A204.1 (cell line): ENCODE measurements at regions not wholly inside any gene's neighbourhood (a gene's known extent, or its start where the extent isn't known, plus 50 kb on each side); places are given as distances from the start of the nearest gene placed in this dataset.

Source experiments
- FAIRE-seq: peaks from 2 replicates; lab custom pipeline; 2012; peaks lifted over from hg19 to GRCh38; lab: Jason Lieb, UNC

GRCh38 chr7:110058401-110058800, 1032.5 kb upstream of the LRRN3 start:
- FAIRE-seq: no peak

DNA sequence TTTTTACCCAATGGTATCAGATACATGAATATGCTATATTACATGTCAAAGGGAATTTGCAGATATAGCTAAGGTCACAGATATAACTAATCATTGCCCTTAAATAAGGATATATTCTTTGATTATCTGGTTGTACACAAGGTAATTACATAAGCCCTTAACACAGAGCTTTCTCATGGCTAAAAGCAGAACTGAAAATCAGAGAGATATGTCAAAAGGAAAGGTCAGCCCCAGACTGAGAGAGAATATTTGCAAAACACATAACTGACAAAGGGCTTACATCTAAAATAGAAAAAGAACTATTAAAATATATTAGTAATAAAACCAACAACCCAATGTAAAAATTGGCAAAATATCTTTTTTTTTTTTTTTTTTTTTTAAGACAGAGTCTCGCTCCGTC, 1029.5 kb upstream of the LRRN3 start:
- no peak for FAIRE-seq

DNA sequence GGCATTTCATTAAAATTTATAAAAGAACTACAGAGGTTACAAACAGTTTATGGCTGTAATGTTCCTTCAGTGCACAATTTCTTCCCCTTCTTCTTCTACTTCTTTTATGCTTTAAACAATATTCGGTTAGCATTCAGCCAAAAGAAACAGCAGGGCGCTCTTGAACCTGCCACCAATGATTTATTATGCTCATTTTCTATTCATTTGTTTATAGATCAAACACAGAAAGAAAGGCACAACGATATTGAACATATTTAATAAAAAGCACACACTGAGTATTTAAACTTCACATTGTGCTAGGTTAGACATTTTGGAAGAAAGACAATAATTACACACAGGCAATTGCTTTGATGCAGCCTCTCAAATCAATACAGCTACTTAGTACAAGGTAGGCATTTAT, 1025.8 kb upstream of the LRRN3 start:
- FAIRE-seq: peak; percentile 3

GRCh38 chr7:110066843-110067242, 1024.1 kb upstream of the LRRN3 start:
- FAIRE-seq: no peak

DNA sequence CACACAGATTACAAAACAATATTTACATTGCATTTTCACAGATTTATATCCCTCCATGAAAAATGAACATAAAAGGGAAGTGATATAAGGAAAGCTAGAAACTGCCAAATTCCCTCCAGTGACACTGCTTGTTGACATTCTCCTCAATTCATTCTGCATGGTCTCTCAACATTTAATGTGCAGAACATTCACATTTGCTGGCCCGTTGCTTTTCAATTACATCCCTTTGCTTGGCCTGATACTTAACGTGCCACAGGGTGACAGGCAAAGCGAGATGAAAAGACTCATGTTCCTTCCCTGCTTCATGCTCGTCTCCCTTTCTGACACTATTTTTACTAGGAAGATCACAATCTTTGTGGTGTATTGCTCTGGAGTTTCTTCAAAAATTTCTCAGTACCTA, 1019.7 kb upstream of the LRRN3 start:
- FAIRE-seq: no peak

DNA sequence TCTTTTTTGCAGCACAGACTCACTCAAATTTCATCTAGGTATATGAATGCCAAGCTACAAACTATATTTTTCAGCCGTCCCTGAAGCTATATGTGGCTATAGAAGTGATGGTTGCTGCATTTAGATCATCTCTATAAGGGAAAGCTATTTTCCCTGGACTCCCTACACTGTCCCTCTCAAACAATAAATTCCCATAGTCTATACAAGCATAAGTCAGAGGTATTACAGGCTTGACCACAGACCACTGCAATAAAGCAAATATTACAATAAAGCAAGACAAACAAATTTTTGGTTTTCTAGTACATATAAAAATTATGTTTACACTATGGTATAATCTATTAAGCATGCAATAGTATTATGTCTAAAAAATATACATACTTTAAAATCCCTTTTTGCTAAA, 1015.5 kb upstream of the LRRN3 start:
- no peak for FAIRE-seq

GRCh38 chr7:110076194-110076593, 1014.7 kb upstream of the LRRN3 start:
- no peak for FAIRE-seq

GRCh38 chr7:110084181-110084807, 1006.6 kb upstream of the LRRN3 start:
- no peak for FAIRE-seq

DNA sequence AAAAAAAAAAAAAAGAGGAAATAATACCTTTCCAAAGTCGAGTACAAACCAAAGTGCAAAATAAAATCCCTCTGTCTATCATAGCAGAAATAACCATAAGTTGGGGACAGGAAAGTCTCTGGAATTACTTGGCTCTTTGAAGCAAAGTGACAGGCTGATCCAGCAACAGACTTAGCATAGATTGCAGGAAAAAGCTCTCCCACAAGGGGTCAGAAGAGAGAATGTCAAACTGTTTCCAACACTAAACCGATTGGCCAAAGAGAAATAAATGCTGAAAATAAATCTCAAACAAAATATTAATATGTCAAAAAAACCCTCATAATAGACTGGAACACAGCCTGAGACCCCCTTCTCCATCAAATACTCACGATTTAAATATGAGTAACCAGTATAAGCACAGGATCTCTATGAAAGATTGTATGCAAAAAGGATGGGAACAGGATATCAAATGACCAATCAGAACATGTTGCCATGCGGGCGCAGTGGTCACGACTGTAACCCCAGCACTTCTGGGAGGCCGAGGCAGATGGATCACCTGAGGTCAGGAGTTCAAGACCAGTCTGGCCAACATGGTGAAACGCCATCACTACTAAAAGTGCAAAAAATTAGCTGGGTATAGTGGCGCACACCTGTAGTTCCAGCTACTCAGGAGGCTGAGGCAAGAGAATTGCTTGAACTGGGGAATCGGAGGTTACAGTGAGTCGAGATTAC, 1000.7 kb upstream of the LRRN3 start:
- FAIRE-seq: no peak

GRCh38 chr7:110095372-110096052, 995.4 kb upstream of the LRRN3 start:
- FAIRE-seq: no peak

- no peak for FAIRE-seq
Observed at GRCh38 chr7:110104243-110104642, 986.7 kb upstream of the LRRN3 start.

DNA sequence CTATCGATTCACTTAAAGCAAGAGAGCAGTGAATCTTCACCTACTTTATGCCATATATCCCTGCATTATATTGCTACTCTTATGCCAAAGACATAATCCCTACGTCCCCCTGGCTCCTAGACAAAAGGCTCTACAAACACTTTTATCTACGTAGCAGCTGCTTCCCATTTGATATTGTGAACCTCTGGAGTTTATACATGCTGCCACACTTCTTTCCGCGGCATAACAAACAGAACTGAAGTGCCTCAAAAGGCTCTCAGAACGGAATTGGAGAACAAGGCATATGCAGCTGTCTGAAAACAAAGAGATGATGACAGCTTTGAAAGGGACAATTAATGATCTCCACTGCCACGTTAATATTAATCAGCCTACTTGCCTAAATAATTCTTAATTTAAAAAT, 985.6 kb upstream of the LRRN3 start:
- no peak for FAIRE-seq

DNA sequence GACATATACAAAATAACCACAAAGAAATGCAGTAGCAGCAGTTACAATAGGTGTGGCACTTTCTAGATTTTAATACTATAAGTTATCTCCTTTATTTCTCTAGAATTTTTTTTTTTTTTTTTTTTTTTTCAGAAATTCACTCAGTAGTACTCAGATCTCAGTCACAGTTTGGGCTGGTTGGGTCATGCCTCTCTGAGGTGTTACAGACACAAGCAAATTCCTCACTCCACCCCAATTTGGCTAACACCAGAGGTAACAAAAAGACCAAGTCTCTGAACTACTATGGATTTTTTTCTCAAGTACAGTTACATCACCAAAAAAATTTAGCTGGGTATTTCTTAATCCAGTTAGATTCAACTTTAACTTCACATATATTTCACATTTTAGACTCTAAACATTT, 985.1 kb upstream of the LRRN3 start:
- no peak for FAIRE-seq

- FAIRE-seq: no peak
Observed at GRCh38 chr7:110119883-110120581, 970.9 kb upstream of the LRRN3 start.

GRCh38 chr7:110129159-110129558, 961.8 kb upstream of the LRRN3 start:
- no peak for FAIRE-seq

- FAIRE-seq: no peak
Observed at GRCh38 chr7:110130669-110131068, 960.3 kb upstream of the LRRN3 start.

- FAIRE-seq: no peak
Observed at GRCh38 chr7:110131344-110131743, 959.6 kb upstream of the LRRN3 start.

DNA sequence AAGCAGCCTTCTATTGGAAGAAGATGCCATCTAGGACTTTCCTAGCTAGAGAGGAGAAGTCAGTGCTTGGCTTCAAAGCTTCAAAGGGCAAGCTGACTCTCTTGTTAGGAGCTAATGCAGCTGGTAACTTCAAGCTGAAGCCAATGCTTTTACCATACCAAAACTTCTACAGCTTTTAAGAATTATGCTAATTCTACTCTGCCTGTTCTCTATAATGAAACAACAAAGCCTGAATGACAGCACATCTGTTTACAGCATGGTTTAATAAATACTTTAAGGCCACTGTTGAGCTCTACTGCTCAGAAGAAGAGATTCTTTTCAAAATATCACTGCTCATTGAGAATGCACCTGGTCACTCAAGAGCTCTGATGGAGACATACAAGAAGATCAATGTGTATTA, 951.9 kb upstream of the LRRN3 start:
- no peak for FAIRE-seq

GRCh38 chr7:110142939-110143526, 947.9 kb upstream of the LRRN3 start:
- no peak for FAIRE-seq

GRCh38 chr7:110144599-110144998, 946.3 kb upstream of the LRRN3 start:
- no peak for FAIRE-seq

DNA sequence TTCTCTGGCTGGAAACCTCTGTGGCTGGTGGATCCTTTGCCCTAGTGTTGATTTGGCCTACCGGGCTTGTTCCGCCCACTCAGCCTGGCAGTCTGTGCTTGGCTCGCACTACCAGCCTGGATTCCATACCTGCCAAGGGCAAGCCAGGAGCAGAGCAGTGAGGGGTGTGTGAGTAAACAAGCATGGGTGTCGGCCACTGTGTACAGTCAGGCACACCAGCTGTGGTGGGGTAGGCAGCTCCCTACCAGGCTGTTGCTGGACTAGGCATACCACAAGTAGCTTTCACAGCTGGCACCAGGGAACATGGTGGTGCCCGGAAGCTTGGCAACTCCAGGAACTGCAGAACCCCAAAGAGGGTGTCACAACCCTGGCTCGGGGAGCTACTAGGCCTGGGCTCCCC, 942.9 kb upstream of the LRRN3 start:
- FAIRE-seq: no peak

- no peak for FAIRE-seq
Observed at GRCh38 chr7:110153222-110153621, 937.7 kb upstream of the LRRN3 start.

DNA sequence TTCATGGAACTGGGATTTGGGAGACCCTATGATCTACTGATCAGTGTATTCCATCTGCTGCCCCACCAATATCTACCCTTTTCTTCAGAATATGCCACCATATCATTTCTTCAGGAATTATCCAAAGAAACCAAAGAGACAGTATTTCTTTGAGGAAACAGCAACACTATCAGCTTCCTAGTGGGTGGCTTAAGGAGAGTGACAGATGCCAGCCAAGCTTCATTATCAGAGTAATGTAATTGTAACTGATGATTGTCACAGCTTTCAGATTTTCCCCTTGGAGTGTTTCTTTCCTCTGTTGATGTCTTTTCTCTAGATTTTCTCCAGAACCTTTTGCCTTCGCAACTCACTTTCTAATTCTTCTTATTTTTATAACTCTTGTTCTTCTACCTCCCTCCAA, 934.4 kb upstream of the LRRN3 start:
- no peak for FAIRE-seq
